ENCODE measurements at regions not wholly inside any gene's neighbourhood (a gene's known extent, or its start where the extent isn't known, plus 50 kb on each side); places are given as distances from the start of the nearest gene placed in this dataset.
"Not testable (repeated sequence)": the region's sequence is repeated elsewhere in the genome, so short reads cannot be mapped to it uniquely, and the experiment has no call there.

- not testable (repeated sequence) for H3F3A ChIP-seq (ENCODE audit: insufficient read depth, low read length, poor library complexity, severe bottlenecking); H3K27me3 ChIP-seq (ENCODE audit: insufficient read depth, low read depth, low read length); H3K4me3 ChIP-seq (ENCODE audit: low read length); H4K20me1 ChIP-seq (ENCODE audit: insufficient read depth); H3K79me2 ChIP-seq (replicated peaks; ENCODE audit: insufficient read depth, low read length); H3K4me2 ChIP-seq (ENCODE audit: low read length); H3K9me2 ChIP-seq (ENCODE audit: insufficient read depth, low read length); H3K9ac ChIP-seq (ENCODE audit: low read length); H3K27ac ChIP-seq (ENCODE audit: low read length); H3K36me3 ChIP-seq (ENCODE audit: insufficient read depth, low read length); H2AFZ ChIP-seq (ENCODE audit: low read depth, low read length); H3K9me3 ChIP-seq (ENCODE audit: low read length)
Observed at GRCh38 chr2:17130627-17131026, 387.6 kb downstream of the RAD51AP2 start.

GRCh38 chr2:17125989-17126620 lies 392.1 kb downstream of the RAD51AP2 start:
- no peaks in the 10 kb centered on the region for H3K79me2 ChIP-seq (replicated peaks; ENCODE audit: insufficient read depth, low read length)
- no peaks in the 10 kb centered on the region for H3K27me3 ChIP-seq (ENCODE audit: insufficient read depth, low read depth, low read length)
- no peaks in the 10 kb centered on the region for H4K20me1 ChIP-seq (ENCODE audit: insufficient read depth)
- H3K4me2 ChIP-seq (ENCODE audit: low read length), result no peak overlapping the region
- H3F3A ChIP-seq (ENCODE audit: insufficient read depth, low read length, poor library complexity, severe bottlenecking), result no peaks in the 10 kb centered on the region
- peak; percentile 15 for TF ChIP-seq MXI1 (conservative IDR thresholded peaks at IDR 0.05; ENCODE audit: poor library complexity, severe bottlenecking)
- no peak for TF ChIP-seq EP300 (conservative IDR thresholded peaks at IDR 0.05; ENCODE audit: poor library complexity, severe bottlenecking)
- no peak for TF ChIP-seq POLR2AphosphoS5 (IDR thresholded peaks at IDR 0.05)
- H3K4me3 ChIP-seq (ENCODE audit: low read length), result no peak overlapping the region
- H3K9ac ChIP-seq (ENCODE audit: low read length), result no peak overlapping the region
- no peak overlapping the region for H2AFZ ChIP-seq (ENCODE audit: low read depth, low read length)
- no peaks in the 10 kb centered on the region for H3K36me3 ChIP-seq (ENCODE audit: insufficient read depth, low read length)
- H3K9me3 ChIP-seq (ENCODE audit: low read length), result no peaks in the 10 kb centered on the region
- peak overlapping the region; percentile 72 for H3K27ac ChIP-seq (ENCODE audit: low read length)
- no peaks in the 10 kb centered on the region for H3K9me2 ChIP-seq (ENCODE audit: insufficient read depth, low read length)

GRCh38 chr2:17124575-17125318 lies 393.5 kb downstream of the RAD51AP2 start:
- Histone ChIP-seq H3K27me3 (ENCODE audit: insufficient read depth, low read depth, low read length) (no peaks in the 10 kb centered on the region), H3K9me3 (ENCODE audit: low read length) (no peaks in the 10 kb centered on the region), H3K4me2 (ENCODE audit: low read length) (no peak overlapping the region), H3K27ac (ENCODE audit: low read length) (peak overlapping the region; percentile 72), H3F3A (ENCODE audit: insufficient read depth, low read length, poor library complexity, severe bottlenecking) (no peaks in the 10 kb centered on the region), H2AFZ (ENCODE audit: low read depth, low read length) (no peak overlapping the region), H3K9ac (ENCODE audit: low read length) (peak overlapping the region; percentile 15), H4K20me1 (ENCODE audit: insufficient read depth) (no peaks in the 10 kb centered on the region), H3K9me2 (ENCODE audit: insufficient read depth, low read length) (no peaks in the 10 kb centered on the region), H3K36me3 (ENCODE audit: insufficient read depth, low read length) (no peaks in the 10 kb centered on the region), H3K4me3 (ENCODE audit: low read length) (no peak overlapping the region), H3K79me2 (replicated peaks; ENCODE audit: insufficient read depth, low read length) (no peaks in the 10 kb centered on the region)
- peak; percentile 48 for TF ChIP-seq REST (IDR thresholded peaks at IDR 0.05; ENCODE audit: borderline replicate concordance)
- TF ChIP-seq POLR2AphosphoS5 (IDR thresholded peaks at IDR 0.05), result peak; percentile 62
- TF ChIP-seq RAD21 (conservative IDR thresholded peaks at IDR 0.05), result no peak
- TF ChIP-seq TAF1 (IDR thresholded peaks at IDR 0.05; ENCODE audit: low read depth), result no peak
- TF ChIP-seq SMC3 (conservative IDR thresholded peaks at IDR 0.05; ENCODE audit: poor library complexity), result peak; percentile 29
- no peak for TF ChIP-seq MXI1 (conservative IDR thresholded peaks at IDR 0.05; ENCODE audit: poor library complexity, severe bottlenecking)
- TF ChIP-seq EP300 (conservative IDR thresholded peaks at IDR 0.05; ENCODE audit: poor library complexity, severe bottlenecking), result peak; percentile 92
- TF ChIP-seq CTCF (IDR thresholded peaks at IDR 0.05; ENCODE audit: poor library complexity, severe bottlenecking), result no peak

All from neural cell (in vitro differentiated cells).